ENCODE measurements at regions not wholly inside any gene's neighbourhood (a gene's known extent, or its start where the extent isn't known, plus 50 kb on each side); places are given as distances from the start of the nearest gene placed in this dataset.
A peak's percentile ranks its signal among the peaks of the same experiment; 100 is the strongest.

DNA sequence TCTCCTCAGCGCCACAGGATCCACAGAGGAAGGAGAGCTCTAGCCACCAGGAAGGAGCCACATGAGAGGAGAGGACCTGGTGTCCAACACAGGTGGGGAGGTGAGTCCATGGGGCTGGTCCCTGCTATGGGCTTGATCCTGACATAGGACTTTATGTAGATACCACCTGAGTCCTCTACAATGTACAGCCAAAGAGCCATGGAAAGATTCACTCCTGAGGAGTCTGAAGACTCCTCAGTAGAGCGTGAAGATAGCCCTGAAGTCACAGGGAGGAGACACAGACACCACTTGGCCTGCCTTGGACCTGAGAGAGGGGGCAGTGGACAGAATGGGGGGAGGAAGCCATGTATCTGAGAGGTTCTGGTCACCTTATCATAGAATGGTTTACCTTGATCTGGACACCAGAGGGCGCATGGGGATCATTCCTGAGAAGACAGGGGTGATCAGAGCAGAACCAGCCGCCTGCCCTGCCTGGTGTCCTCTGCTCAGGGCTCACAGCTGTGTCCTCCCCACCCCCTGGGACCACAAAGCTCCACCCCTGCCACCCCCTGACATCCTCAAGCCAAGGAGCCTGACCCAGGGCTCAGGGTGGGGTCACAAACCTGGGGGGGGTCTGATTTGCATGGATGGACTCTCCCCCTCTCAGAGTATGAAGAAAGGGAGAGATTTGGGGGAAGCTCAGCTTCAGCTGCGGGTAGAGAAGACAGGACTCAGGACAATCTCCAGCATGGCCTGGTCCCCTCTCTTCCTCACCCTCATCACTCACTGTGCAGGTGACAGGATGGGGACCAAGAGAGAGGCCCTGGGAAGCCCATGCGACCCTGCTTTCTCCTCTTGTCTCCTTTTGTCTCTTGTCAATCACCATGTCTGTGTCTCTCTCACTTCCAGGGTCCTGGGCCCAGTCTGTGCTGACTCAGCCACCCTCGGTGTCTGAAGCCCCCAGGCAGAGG is 77.0 kb downstream of the ZNF280B start (continued):
- TF ChIP-seq, protein P1, sequence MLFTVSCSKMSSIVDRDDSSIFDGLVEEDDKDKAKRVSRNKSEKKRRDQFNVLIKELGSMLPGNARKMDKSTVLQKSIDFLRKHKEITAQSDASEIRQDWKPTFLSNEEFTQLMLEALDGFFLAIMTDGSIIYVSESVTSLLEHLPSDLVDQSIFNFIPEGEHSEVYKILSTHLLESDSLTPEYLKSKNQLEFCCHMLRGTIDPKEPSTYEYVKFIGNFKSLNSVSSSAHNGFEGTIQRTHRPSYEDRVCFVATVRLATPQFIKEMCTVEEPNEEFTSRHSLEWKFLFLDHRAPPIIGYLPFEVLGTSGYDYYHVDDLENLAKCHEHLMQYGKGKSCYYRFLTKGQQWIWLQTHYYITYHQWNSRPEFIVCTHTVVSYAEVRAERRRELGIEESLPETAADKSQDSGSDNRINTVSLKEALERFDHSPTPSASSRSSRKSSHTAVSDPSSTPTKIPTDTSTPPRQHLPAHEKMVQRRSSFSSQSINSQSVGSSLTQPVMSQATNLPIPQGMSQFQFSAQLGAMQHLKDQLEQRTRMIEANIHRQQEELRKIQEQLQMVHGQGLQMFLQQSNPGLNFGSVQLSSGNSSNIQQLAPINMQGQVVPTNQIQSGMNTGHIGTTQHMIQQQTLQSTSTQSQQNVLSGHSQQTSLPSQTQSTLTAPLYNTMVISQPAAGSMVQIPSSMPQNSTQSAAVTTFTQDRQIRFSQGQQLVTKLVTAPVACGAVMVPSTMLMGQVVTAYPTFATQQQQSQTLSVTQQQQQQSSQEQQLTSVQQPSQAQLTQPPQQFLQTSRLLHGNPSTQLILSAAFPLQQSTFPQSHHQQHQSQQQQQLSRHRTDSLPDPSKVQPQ (CRISPR knock-in tag; IDR thresholded peaks at IDR 0.05; ENCODE audit: borderline replicate concordance) = 0 out of 2 replicates have a peak, but pooled peaks have one; percentile 4
- TF ChIP-seq ILK (tag; IDR thresholded peaks at IDR 0.05; ENCODE audit: borderline replicate concordance, low read depth) = no peak
- TF ChIP-seq ZC3H11A (IDR thresholded peaks at IDR 0.05; ENCODE audit: low read depth, low read length) = 0 out of 2 replicates have a peak, but pooled peaks have one; percentile 66
- TF ChIP-seq TRIM24 (IDR thresholded peaks at IDR 0.05) = no peak
- no peak for TF ChIP-seq RCOR1 (IDR thresholded peaks at IDR 0.05; ENCODE audit: borderline replicate concordance in 1 of 2, low read depth in 2 of 2, low read length in 2 of 2)
- TF ChIP-seq FOS (IDR thresholded peaks at IDR 0.05; ENCODE audit: extremely low read depth, insufficient read length) = no peak
- TF ChIP-seq CBFB (CRISPR knock-in tag; IDR thresholded peaks at IDR 0.05) = peak; percentile 83; the same call in 1 of the 2 replicates
- 0 out of 2 replicates have a peak, but pooled peaks have one; percentile 61 for TF ChIP-seq ZNF165 (CRISPR knock-in tag; IDR thresholded peaks at IDR 0.05; ENCODE audit: borderline replicate concordance)
- peak; percentile 54 for TF ChIP-seq CC2D1A (IDR thresholded peaks at IDR 0.05)
- TF ChIP-seq, protein P2, sequence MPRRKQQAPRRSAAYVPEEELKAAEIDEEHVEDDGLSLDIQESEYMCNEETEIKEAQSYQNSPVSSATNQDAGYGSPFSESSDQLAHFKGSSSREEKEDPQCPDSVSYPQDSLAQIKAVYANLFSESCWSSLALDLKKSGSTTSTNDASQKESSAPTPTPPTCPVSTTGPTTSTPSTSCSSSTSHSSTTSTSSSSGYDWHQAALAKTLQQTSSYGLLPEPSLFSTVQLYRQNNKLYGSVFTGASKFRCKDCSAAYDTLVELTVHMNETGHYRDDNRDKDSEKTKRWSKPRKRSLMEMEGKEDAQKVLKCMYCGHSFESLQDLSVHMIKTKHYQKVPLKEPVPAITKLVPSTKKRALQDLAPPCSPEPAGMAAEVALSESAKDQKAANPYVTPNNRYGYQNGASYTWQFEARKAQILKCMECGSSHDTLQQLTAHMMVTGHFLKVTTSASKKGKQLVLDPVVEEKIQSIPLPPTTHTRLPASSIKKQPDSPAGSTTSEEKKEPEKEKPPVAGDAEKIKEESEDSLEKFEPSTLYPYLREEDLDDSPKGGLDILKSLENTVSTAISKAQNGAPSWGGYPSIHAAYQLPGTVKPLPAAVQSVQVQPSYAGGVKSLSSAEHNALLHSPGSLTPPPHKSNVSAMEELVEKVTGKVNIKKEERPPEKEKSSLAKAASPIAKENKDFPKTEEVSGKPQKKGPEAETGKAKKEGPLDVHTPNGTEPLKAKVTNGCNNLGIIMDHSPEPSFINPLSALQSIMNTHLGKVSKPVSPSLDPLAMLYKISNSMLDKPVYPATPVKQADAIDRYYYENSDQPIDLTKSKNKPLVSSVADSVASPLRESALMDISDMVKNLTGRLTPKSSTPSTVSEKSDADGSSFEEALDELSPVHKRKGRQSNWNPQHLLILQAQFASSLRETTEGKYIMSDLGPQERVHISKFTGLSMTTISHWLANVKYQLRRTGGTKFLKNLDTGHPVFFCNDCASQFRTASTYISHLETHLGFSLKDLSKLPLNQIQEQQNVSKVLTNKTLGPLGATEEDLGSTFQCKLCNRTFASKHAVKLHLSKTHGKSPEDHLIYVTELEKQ (CRISPR knock-in tag; IDR thresholded peaks at IDR 0.05) = peak; percentile 45; the same call in 1 of the 2 replicates
- no peak for TF ChIP-seq ZNF134 (CRISPR knock-in tag; conservative IDR thresholded peaks at IDR 0.05)
- TF ChIP-seq, protein P3, sequence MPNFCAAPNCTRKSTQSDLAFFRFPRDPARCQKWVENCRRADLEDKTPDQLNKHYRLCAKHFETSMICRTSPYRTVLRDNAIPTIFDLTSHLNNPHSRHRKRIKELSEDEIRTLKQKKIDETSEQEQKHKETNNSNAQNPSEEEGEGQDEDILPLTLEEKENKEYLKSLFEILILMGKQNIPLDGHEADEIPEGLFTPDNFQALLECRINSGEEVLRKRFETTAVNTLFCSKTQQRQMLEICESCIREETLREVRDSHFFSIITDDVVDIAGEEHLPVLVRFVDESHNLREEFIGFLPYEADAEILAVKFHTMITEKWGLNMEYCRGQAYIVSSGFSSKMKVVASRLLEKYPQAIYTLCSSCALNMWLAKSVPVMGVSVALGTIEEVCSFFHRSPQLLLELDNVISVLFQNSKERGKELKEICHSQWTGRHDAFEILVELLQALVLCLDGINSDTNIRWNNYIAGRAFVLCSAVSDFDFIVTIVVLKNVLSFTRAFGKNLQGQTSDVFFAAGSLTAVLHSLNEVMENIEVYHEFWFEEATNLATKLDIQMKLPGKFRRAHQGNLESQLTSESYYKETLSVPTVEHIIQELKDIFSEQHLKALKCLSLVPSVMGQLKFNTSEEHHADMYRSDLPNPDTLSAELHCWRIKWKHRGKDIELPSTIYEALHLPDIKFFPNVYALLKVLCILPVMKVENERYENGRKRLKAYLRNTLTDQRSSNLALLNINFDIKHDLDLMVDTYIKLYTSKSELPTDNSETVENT (CRISPR knock-in tag; IDR thresholded peaks at IDR 0.05) = peak; percentile 59; the same call in 1 of the 2 replicates
- TF ChIP-seq, protein P4, sequence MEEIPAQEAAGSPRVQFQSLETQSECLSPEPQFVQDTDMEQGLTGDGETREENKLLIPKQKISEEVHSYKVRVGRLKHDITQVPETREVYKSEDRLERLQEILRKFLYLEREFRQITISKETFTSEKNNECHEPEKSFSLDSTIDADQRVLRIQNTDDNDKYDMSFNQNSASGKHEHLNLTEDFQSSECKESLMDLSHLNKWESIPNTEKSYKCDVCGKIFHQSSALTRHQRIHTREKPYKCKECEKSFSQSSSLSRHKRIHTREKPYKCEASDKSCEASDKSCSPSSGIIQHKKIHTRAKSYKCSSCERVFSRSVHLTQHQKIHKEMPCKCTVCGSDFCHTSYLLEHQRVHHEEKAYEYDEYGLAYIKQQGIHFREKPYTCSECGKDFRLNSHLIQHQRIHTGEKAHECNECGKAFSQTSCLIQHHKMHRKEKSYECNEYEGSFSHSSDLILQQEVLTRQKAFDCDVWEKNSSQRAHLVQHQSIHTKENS (CRISPR knock-in tag; IDR thresholded peaks at IDR 0.05) = no peak
- TF ChIP-seq CCNT2 (IDR thresholded peaks at IDR 0.05; ENCODE audit: borderline replicate concordance, extremely low read depth, insufficient read length, low read depth, low read length) = no peak
- peak; percentile 86; the same call in 1 of the 2 replicates for TF ChIP-seq ZC3H4 (CRISPR knock-in tag; IDR thresholded peaks at IDR 0.05; ENCODE audit: borderline replicate concordance)
